ENCODE measurements at regions not wholly inside any gene's neighbourhood (a gene's known extent, or its start where the extent isn't known, plus 50 kb on each side); places are given as distances from the start of the nearest gene placed in this dataset.
"Not testable (repeated sequence)": the region's sequence is repeated elsewhere in the genome, so short reads cannot be mapped to it uniquely, and the experiment has no call there.

- peak; percentile 29 for DNase-seq (ENCODE audit: extremely low read depth, low read depth)
Measured at GRCh38 chr3:155995525-155996370, 124.6 kb upstream of the KCNAB1 start.

- no peak for DNase-seq (ENCODE audit: extremely low read depth, low read depth)
Measured at GRCh38 chr3:155996882-155997281, 123.5 kb upstream of the KCNAB1 start.

- DNase-seq (ENCODE audit: extremely low read depth, low read depth) = not testable (repeated sequence)
Measured at GRCh38 chr3:155998173-155998572, 122.2 kb upstream of the KCNAB1 start.

GRCh38 chr3:156005736-156006135 is 114.6 kb upstream of the KCNAB1 start:
- DNase-seq (ENCODE audit: extremely low read depth, low read depth) = no peak

GRCh38 chr3:156010829-156011228 is 109.5 kb upstream of the KCNAB1 start:
- peak; percentile 21 for DNase-seq (ENCODE audit: extremely low read depth, low read depth)

GRCh38 chr3:156014489-156014888 is 105.9 kb upstream of the KCNAB1 start:
- DNase-seq (ENCODE audit: extremely low read depth, low read depth) = no peak

GRCh38 chr3:156016902-156017301 is 103.5 kb upstream of the KCNAB1 start:
- no peak for DNase-seq (ENCODE audit: extremely low read depth, low read depth)

- no peak for DNase-seq (ENCODE audit: extremely low read depth, low read depth)
Measured at GRCh38 chr3:156017352-156018030, 102.9 kb upstream of the KCNAB1 start.

- DNase-seq (ENCODE audit: extremely low read depth, low read depth) = no peak
Measured at GRCh38 chr3:156024904-156025533, 95.4 kb upstream of the KCNAB1 start.

- no peak for DNase-seq (ENCODE audit: extremely low read depth, low read depth)
Measured at GRCh38 chr3:156029208-156029607, 91.2 kb upstream of the KCNAB1 start.

GRCh38 chr3:156030723-156031122 is 89.7 kb upstream of the KCNAB1 start:
- DNase-seq (ENCODE audit: extremely low read depth, low read depth) = no peak

- DNase-seq (ENCODE audit: extremely low read depth, low read depth) = no peak
Measured at GRCh38 chr3:156033428-156033827, 87.0 kb upstream of the KCNAB1 start.

- no peak for DNase-seq (ENCODE audit: extremely low read depth, low read depth)
Measured at GRCh38 chr3:156035158-156035557, 85.2 kb upstream of the KCNAB1 start.

- DNase-seq (ENCODE audit: extremely low read depth, low read depth) = no peak
Measured at GRCh38 chr3:156036258-156037053, 83.9 kb upstream of the KCNAB1 start.

- no peak for DNase-seq (ENCODE audit: extremely low read depth, low read depth)
Measured at GRCh38 chr3:156037356-156037755, 83.0 kb upstream of the KCNAB1 start.

GRCh38 chr3:156038869-156039268 is 81.5 kb upstream of the KCNAB1 start:
- DNase-seq (ENCODE audit: extremely low read depth, low read depth) = no peak

GRCh38 chr3:156040041-156040440 is 80.3 kb upstream of the KCNAB1 start:
- no peak for DNase-seq (ENCODE audit: extremely low read depth, low read depth)

GRCh38 chr3:156041216-156041841 is 79.0 kb upstream of the KCNAB1 start:
- not testable (repeated sequence) for DNase-seq (ENCODE audit: extremely low read depth, low read depth)

- not testable (repeated sequence) for DNase-seq (ENCODE audit: extremely low read depth, low read depth)
Measured at GRCh38 chr3:156041856-156042255, 78.5 kb upstream of the KCNAB1 start.

All from NCI-H460 (cell line).